ENCODE measurements at regions not wholly inside any gene's neighbourhood (a gene's known extent, or its start where the extent isn't known, plus 50 kb on each side); places are given as distances from the start of the nearest gene placed in this dataset.

- Histone ChIP-seq H3K27ac (ENCODE audit: insufficient read depth, low read length, poor library complexity, severe bottlenecking) (no peak overlapping the region), H3K9me3 (ENCODE audit: control insufficient read depth, low read length) (no peaks in the 10 kb centered on the region), H3K36me3 (ENCODE audit: control insufficient read depth, insufficient read depth, low read length) (no peaks in the 10 kb centered on the region), H3K27me3 (replicated peaks; ENCODE audit: control insufficient read depth, insufficient read depth, low read length, poor library complexity, severe bottlenecking) (no peaks in the 10 kb centered on the region), H3K4me3 (ENCODE audit: insufficient read depth, low read depth, low read length, poor library complexity, severe bottlenecking) (no peak overlapping the region), H3K4me1 (ENCODE audit: control insufficient read depth, insufficient read depth, low read length, poor library complexity, severe bottlenecking) (no peaks in the 10 kb centered on the region)
- DNase-seq, result no peak
Observed at GRCh38 chr3:18135060-18135814, 289.9 kb downstream of the SATB1 start.

- H3K27me3 ChIP-seq (replicated peaks; ENCODE audit: control insufficient read depth, insufficient read depth, low read length, poor library complexity, severe bottlenecking), result no peaks in the 10 kb centered on the region
- no peaks in the 10 kb centered on the region for H3K36me3 ChIP-seq (ENCODE audit: control insufficient read depth, insufficient read depth, low read length)
- no peak overlapping the region for H3K27ac ChIP-seq (ENCODE audit: insufficient read depth, low read length, poor library complexity, severe bottlenecking)
- no peaks in the 10 kb centered on the region for H3K4me1 ChIP-seq (ENCODE audit: control insufficient read depth, insufficient read depth, low read length, poor library complexity, severe bottlenecking)
- H3K4me3 ChIP-seq (ENCODE audit: insufficient read depth, low read depth, low read length, poor library complexity, severe bottlenecking), result no peak overlapping the region
- no peak for DNase-seq
- H3K9me3 ChIP-seq (ENCODE audit: control insufficient read depth, low read length), result no peaks in the 10 kb centered on the region
Observed at GRCh38 chr3:18134386-18135059, 290.6 kb downstream of the SATB1 start.

GRCh38 chr3:18132991-18133390 is 292.1 kb downstream of the SATB1 start:
- no peaks in the 10 kb centered on the region for H3K27me3 ChIP-seq (replicated peaks; ENCODE audit: control insufficient read depth, insufficient read depth, low read length, poor library complexity, severe bottlenecking)
- no peak overlapping the region for H3K27ac ChIP-seq (ENCODE audit: insufficient read depth, low read length, poor library complexity, severe bottlenecking)
- H3K36me3 ChIP-seq (ENCODE audit: control insufficient read depth, insufficient read depth, low read length), result no peaks in the 10 kb centered on the region
- no peaks in the 10 kb centered on the region for H3K9me3 ChIP-seq (ENCODE audit: control insufficient read depth, low read length)
- DNase-seq, result no peak
- no peak overlapping the region for H3K4me3 ChIP-seq (ENCODE audit: insufficient read depth, low read depth, low read length, poor library complexity, severe bottlenecking)
- H3K4me1 ChIP-seq (ENCODE audit: control insufficient read depth, insufficient read depth, low read length, poor library complexity, severe bottlenecking), result no peaks in the 10 kb centered on the region

- Histone ChIP-seq H3K27ac (ENCODE audit: insufficient read depth, low read length, poor library complexity, severe bottlenecking) (no peak overlapping the region), H3K36me3 (ENCODE audit: control insufficient read depth, insufficient read depth, low read length) (no peaks in the 10 kb centered on the region), H3K27me3 (replicated peaks; ENCODE audit: control insufficient read depth, insufficient read depth, low read length, poor library complexity, severe bottlenecking) (no peaks in the 10 kb centered on the region), H3K9me3 (ENCODE audit: control insufficient read depth, low read length) (no peaks in the 10 kb centered on the region), H3K4me1 (ENCODE audit: control insufficient read depth, insufficient read depth, low read length, poor library complexity, severe bottlenecking) (no peaks in the 10 kb centered on the region), H3K4me3 (ENCODE audit: insufficient read depth, low read depth, low read length, poor library complexity, severe bottlenecking) (no peak overlapping the region)
- DNase-seq, result no peak
Observed at GRCh38 chr3:18127859-18128681, 297.1 kb downstream of the SATB1 start.

- Histone ChIP-seq H3K9me3 (ENCODE audit: control insufficient read depth, low read length) (no peaks in the 10 kb centered on the region), H3K4me1 (ENCODE audit: control insufficient read depth, insufficient read depth, low read length, poor library complexity, severe bottlenecking) (no peaks in the 10 kb centered on the region), H3K27ac (ENCODE audit: insufficient read depth, low read length, poor library complexity, severe bottlenecking) (no peak overlapping the region), H3K4me3 (ENCODE audit: insufficient read depth, low read depth, low read length, poor library complexity, severe bottlenecking) (no peak overlapping the region), H3K36me3 (ENCODE audit: control insufficient read depth, insufficient read depth, low read length) (no peaks in the 10 kb centered on the region), H3K27me3 (replicated peaks; ENCODE audit: control insufficient read depth, insufficient read depth, low read length, poor library complexity, severe bottlenecking) (no peaks in the 10 kb centered on the region)
- no peak for DNase-seq
Observed at GRCh38 chr3:18127174-18127858, 297.8 kb downstream of the SATB1 start.

- H3K27ac ChIP-seq (ENCODE audit: insufficient read depth, low read length, poor library complexity, severe bottlenecking), result no peak overlapping the region
- H3K4me3 ChIP-seq (ENCODE audit: insufficient read depth, low read depth, low read length, poor library complexity, severe bottlenecking), result no peak overlapping the region
- no peak for DNase-seq
- H3K9me3 ChIP-seq (ENCODE audit: control insufficient read depth, low read length), result no peaks in the 10 kb centered on the region
- no peaks in the 10 kb centered on the region for H3K36me3 ChIP-seq (ENCODE audit: control insufficient read depth, insufficient read depth, low read length)
- no peaks in the 10 kb centered on the region for H3K27me3 ChIP-seq (replicated peaks; ENCODE audit: control insufficient read depth, insufficient read depth, low read length, poor library complexity, severe bottlenecking)
- H3K4me1 ChIP-seq (ENCODE audit: control insufficient read depth, insufficient read depth, low read length, poor library complexity, severe bottlenecking), result no peaks in the 10 kb centered on the region
Observed at GRCh38 chr3:18126772-18127171, 298.4 kb downstream of the SATB1 start.

- Histone ChIP-seq H3K27me3 (replicated peaks; ENCODE audit: control insufficient read depth, insufficient read depth, low read length, poor library complexity, severe bottlenecking) (no peaks in the 10 kb centered on the region), H3K27ac (ENCODE audit: insufficient read depth, low read length, poor library complexity, severe bottlenecking) (no peak overlapping the region), H3K4me3 (ENCODE audit: insufficient read depth, low read depth, low read length, poor library complexity, severe bottlenecking) (no peak overlapping the region), H3K9me3 (ENCODE audit: control insufficient read depth, low read length) (no peaks in the 10 kb centered on the region), H3K4me1 (ENCODE audit: control insufficient read depth, insufficient read depth, low read length, poor library complexity, severe bottlenecking) (no peaks in the 10 kb centered on the region), H3K36me3 (ENCODE audit: control insufficient read depth, insufficient read depth, low read length) (no peaks in the 10 kb centered on the region)
- no peak for DNase-seq
Observed at GRCh38 chr3:18124501-18124900, 300.6 kb downstream of the SATB1 start.

- DNase-seq, result no peak
- Histone ChIP-seq H3K4me3 (ENCODE audit: insufficient read depth, low read depth, low read length, poor library complexity, severe bottlenecking) (no peak overlapping the region), H3K27me3 (replicated peaks; ENCODE audit: control insufficient read depth, insufficient read depth, low read length, poor library complexity, severe bottlenecking) (peaks cover 3% of the 10 kb centered on the region), H3K27ac (ENCODE audit: insufficient read depth, low read length, poor library complexity, severe bottlenecking) (no peak overlapping the region), H3K9me3 (ENCODE audit: control insufficient read depth, low read length) (no peaks in the 10 kb centered on the region), H3K36me3 (ENCODE audit: control insufficient read depth, insufficient read depth, low read length) (no peaks in the 10 kb centered on the region), H3K4me1 (ENCODE audit: control insufficient read depth, insufficient read depth, low read length, poor library complexity, severe bottlenecking) (no peaks in the 10 kb centered on the region)
Observed at GRCh38 chr3:18122264-18122663, 302.9 kb downstream of the SATB1 start.

GRCh38 chr3:18121020-18121419 is 304.1 kb downstream of the SATB1 start:
- Histone ChIP-seq H3K27me3 (replicated peaks; ENCODE audit: control insufficient read depth, insufficient read depth, low read length, poor library complexity, severe bottlenecking) (peaks cover 3% of the 10 kb centered on the region), H3K9me3 (ENCODE audit: control insufficient read depth, low read length) (no peaks in the 10 kb centered on the region), H3K36me3 (ENCODE audit: control insufficient read depth, insufficient read depth, low read length) (no peaks in the 10 kb centered on the region), H3K27ac (ENCODE audit: insufficient read depth, low read length, poor library complexity, severe bottlenecking) (no peak overlapping the region), H3K4me1 (ENCODE audit: control insufficient read depth, insufficient read depth, low read length, poor library complexity, severe bottlenecking) (no peaks in the 10 kb centered on the region), H3K4me3 (ENCODE audit: insufficient read depth, low read depth, low read length, poor library complexity, severe bottlenecking) (no peak overlapping the region)
- no peak for DNase-seq
